HG03558 (cell line): ENCODE measurements at regions not wholly inside any gene's neighbourhood (a gene's known extent, or its start where the extent isn't known, plus 50 kb on each side); places are given as distances from the start of the nearest gene placed in this dataset.

Experiments
- ATAC-seq: cut with Tn5 transposase; IDR thresholded peaks from one replicate; pipeline ENCODE4 v1.9.1; 2021; ENCODE audit warnings: moderate number of reproducible peaks; ENCODE audit not compliant: unreplicated experiment; ENCODE audit errors: extremely low read depth

- ATAC-seq, result no peak
Measured at GRCh38 chr1:229152311-229152710, 118.6 kb upstream of the RAB4A start.

GRCh38 chr1:229153955-229154548, 116.9 kb upstream of the RAB4A start:
- ATAC-seq, result no peak

- no peak for ATAC-seq
Measured at GRCh38 chr1:229154811-229155210, 116.1 kb upstream of the RAB4A start.

GRCh38 chr1:229155472-229155871, 115.4 kb upstream of the RAB4A start:
- ATAC-seq, result no peak

- no peak for ATAC-seq
Measured at GRCh38 chr1:229156872-229157271, 114.0 kb upstream of the RAB4A start.

- no peak for ATAC-seq
Measured at GRCh38 chr1:229157480-229157879, 113.4 kb upstream of the RAB4A start.

GRCh38 chr1:229158341-229158921, 112.5 kb upstream of the RAB4A start:
- no peak for ATAC-seq

- ATAC-seq, result no peak
Measured at GRCh38 chr1:229158927-229159326, 112.0 kb upstream of the RAB4A start.

GRCh38 chr1:229159668-229160544, 111.0 kb upstream of the RAB4A start:
- no peak for ATAC-seq

- no peak for ATAC-seq
Measured at GRCh38 chr1:229161740-229162139, 109.2 kb upstream of the RAB4A start.

- ATAC-seq, result no peak
Measured at GRCh38 chr1:229162825-229163515, 107.9 kb upstream of the RAB4A start.

GRCh38 chr1:229164348-229164747, 106.6 kb upstream of the RAB4A start:
- ATAC-seq, result no peak

- no peak for ATAC-seq
Measured at GRCh38 chr1:229164836-229165735, 105.8 kb upstream of the RAB4A start.

- no peak for ATAC-seq
Measured at GRCh38 chr1:229167318-229167717, 103.6 kb upstream of the RAB4A start.

- no peak for ATAC-seq
Measured at GRCh38 chr1:229169399-229169798, 101.5 kb upstream of the RAB4A start.

- ATAC-seq, result no peak
Measured at GRCh38 chr1:229170274-229170673, 100.6 kb upstream of the RAB4A start.

- no peak for ATAC-seq
Measured at GRCh38 chr1:229170778-229171505, 100.0 kb upstream of the RAB4A start.

GRCh38 chr1:229171934-229172333, 99.0 kb upstream of the RAB4A start:
- ATAC-seq, result no peak
